ENCODE measurements at regions not wholly inside any gene's neighbourhood (a gene's known extent, or its start where the extent isn't known, plus 50 kb on each side); places are given as distances from the start of the nearest gene placed in this dataset.

- TF ChIP-seq EZH2 (IDR thresholded peaks at IDR 0.05; ENCODE audit: insufficient read depth, poor library complexity, severe bottlenecking) (no peak), EZH2phosphoT487 (IDR thresholded peaks at IDR 0.05; ENCODE audit: insufficient read depth, low read depth) (no peak)
Measured at GRCh38 chr9:23382418-23382817, 443.6 kb downstream of the ELAVL2 start.
